GM18867 (cell line): ENCODE measurements at regions not wholly inside any gene's neighbourhood (a gene's known extent, or its start where the extent isn't known, plus 50 kb on each side); places are given as distances from the start of the nearest gene placed in this dataset.

ENCODE experiments used
- ATAC-seq: cut with Tn5 transposase; IDR thresholded peaks from one replicate; pipeline ENCODE4 v1.9.1; 2021; ENCODE audit warnings: mild to moderate bottlenecking, moderate library complexity; ENCODE audit not compliant: unreplicated experiment

DNA sequence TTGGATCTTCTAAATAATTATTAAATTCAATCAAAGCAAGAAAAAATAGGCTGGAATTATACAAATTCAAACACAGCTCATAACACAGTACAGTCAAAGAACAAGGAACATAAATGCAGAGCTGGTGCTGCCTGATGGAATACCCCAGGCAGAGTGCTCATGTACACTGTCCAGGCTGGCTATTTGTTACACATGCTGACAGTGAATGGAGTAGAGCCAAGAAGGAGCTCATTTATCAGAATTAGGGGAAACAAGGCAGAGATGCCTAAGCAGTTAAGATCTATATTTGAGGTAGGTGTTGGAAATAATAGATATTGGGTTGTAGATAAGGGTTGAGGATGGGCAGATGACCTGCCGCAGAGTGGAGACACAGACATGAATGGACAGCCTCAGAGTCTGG lies 788.2 kb upstream of the ARPP21 start:
- ATAC-seq, result no peak

DNA sequence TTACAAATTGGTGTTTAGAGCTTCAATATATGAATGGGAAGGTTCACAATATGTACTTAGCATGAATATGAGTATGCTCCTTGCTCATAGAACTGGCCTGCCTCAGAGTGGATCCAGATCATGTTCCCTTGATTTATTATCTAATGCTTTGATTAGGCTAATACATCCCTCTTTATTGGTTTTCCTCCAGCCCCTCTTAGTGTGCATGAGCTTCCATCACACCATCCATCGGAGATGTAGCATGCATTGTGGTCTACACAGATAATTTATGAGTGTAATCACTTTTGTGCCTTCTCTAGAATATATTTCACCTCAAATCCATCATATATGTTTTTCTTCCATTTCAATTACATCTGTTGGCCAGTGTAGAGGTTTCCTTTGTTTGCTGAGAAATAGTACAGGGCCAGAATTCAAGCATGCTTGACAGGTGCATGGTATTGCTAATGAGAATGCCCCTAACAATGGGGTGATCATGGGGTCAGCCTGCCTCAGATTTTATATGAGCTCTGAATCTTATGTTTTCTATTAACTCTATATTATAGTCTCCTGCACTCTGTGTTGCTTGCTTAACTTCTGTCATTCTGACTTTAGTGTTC lies 786.4 kb upstream of the ARPP21 start:
- ATAC-seq, result no peak

DNA sequence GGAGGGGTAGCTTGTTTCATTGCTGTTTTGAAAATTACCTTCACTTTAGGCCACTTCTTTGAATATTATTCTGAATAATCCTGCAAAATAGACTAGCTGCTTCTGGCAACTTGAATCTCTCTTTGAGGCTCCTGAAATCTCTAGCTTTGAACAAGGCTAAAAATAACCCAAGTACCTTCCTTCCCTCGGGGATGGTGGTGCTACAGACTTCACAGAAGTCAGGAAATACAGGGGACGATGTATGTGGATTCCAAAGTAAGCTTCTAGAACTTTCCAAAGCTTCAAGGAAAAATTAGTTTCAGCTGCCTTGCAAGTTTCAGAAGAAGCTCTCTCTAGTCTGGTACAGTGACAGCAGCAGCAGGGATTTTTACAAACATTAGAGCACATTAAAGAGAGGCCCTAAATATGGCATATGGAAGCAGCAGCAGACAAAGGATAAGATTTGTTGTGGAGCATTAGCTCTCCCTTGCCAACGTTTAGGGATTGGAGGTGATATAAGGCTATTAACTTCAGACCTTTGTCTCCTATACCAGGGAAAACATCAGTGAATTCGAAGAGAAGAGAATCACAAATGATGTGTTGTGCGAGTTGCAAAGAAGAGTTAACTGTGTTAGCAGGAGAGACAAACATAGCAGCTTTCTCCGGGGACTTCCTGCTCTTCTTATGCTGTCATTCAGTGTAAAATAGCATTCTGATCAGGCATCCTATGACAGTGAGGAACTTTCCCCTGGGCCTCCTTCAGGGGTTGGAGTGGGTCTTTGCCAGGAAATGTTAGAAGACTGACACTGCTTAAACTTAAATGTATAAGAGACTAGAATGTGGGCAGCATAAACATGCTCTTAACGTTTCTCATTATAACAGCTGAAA lies 783.0 kb upstream of the ARPP21 start:
- no peak for ATAC-seq

DNA sequence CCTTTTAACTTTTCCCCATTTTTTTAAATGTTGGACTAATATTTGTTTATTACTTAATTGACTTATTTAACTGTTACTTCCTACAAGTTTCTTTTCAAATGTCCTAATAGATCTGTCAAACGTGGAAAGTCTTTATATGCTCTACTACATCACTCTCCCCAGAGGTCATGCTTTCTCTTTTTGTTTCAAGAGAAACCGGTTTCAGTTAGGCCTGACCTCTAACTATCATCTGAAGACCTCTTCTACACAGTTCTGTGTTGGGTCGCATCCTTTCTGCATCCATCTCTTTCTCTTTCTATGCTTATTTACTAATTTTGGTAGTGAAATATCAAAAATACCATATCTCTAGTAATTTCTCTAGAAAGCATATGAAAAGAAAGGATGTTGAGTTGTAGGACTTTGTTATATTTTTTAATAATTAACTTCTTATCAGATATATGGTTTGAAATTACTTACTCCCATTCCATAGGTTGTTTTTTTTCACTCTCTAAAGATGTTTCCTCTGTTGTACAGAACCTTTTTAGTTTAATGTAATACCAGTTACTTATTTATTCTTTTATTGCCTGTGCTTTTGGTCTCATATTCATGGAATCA lies 781.2 kb upstream of the ARPP21 start:
- peak; percentile 80 for ATAC-seq

DNA sequence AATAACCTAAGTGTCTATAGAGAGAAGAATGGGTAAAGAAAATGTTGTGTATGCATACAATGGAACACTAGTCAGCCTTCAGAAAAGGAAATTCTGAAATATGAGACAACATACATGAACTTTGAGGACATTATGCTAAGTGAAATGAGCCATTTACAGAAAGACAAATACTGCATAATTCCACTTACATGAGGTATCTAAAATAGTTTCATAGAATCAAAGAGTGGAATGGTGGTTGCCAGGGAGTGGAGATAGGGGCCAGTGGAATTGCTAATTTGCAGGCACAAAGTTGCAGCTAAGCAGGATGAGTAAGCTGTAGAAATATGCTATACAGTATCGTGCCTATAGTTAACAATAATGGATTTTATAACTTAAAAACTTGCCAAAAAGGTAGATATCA lies 779.6 kb upstream of the ARPP21 start:
- no peak for ATAC-seq

DNA sequence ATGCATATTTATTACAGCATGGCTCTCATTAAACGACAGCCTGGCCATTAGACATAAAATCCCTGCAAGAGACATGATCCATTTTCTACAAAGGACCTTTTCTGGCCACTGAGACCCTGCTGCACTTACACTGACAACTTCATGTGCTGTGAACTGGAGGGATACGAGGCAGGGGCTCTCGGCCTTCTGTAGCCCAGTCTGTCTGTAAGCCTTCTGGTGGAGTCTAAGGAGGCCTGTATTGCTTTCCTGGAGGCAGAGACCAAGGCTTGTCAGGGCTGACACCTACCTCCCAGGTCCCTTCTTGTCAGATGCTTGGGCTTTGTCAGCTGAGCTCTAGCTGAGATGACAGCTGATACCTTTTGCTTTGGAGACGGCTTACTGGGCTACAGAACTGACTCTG lies 776.9 kb upstream of the ARPP21 start:
- no peak for ATAC-seq

DNA sequence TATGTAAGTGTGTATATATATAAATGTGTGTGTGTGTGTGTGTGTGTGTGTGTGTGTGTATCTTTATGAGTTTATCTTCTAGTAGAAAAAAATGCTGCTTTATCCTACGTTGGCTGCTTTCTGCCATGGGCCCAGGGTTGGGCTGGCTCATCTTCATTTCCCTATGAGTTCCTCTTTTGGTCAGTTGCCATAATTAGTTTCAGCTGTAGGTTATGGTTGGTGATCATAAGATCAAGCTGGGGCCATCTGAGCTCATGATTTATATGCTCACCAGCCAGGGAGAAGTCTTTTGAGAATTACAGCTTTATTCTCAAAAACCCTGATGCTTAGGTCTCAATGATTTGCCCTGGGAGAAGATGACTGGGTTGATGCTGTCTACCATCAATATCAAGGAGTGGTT lies 775.8 kb upstream of the ARPP21 start:
- no peak for ATAC-seq

DNA sequence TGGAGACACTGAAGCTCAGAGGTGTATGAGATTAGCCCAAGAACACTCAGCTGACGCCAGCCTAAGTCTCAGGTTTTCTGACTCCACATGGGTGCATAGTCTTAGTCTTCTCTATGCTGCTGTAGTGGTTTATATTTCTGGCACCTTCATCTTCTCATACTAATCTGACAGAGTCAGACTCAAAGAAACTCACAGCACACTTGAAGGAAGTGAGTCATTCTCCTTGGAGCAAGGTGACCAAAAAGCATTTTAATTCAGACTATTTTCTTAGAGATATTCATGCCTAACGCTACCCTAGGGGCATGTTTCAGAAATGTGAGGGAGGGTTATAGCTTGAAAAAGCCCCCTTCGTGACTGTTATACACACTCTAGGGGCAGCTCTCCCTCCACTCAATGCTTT lies 775.3 kb upstream of the ARPP21 start:
- ATAC-seq, result no peak

DNA sequence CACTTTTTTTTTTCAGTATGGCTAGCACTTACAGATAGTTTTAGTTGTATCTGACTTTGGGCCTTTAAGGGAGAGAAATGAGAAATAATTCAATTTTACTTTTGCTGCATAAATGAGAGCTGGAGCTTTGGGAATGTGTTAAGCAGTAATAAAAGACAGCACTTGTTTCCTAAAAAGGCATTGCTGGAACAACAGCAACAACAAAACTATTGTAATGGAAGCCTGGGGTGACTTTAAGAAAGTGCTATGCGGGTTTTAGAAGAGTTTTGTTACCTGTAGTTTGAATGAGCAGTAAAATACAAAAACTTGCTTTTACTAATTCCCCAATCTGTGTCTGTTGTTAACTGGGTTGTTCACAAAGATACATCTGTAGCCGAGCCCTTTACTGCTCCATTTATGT lies 774.0 kb upstream of the ARPP21 start:
- no peak for ATAC-seq

DNA sequence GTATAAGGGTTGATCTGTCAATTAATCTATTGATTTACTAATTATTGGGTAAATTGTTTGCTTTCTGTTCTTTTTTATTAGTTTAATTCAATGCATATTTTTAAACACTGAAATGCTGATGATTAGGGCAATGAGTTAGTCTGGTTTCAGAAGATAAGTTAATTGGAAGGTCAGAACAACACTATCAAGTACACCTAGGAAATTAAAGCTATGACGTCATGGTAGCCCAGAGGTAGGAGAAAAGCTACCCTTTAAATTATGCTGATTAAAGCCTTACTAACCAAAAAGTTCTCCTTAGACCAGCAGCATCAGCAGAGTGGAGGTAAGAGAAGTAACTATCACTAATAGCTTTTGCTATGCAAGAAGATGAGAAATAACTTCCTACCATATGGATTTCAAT lies 770.4 kb upstream of the ARPP21 start:
- no peak for ATAC-seq

DNA sequence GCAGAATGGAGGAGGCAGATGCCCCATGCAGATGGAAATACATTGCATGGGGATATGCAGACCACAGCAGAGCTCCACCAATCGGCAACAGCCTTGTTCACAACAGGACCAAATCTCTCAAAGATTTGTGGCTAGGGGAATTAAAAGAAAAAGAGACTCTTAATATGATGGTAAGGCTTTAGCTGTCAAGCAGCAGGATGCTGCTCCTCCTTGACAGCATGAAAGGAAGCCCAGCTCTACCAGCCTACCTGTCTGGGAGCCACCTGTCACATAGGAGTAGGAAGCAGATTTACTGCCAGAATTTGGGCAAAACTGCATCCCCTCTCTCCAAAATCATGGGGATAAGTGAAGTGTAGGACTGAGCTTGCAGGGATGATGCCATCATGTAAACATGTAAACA lies 769.6 kb upstream of the ARPP21 start:
- no peak for ATAC-seq

DNA sequence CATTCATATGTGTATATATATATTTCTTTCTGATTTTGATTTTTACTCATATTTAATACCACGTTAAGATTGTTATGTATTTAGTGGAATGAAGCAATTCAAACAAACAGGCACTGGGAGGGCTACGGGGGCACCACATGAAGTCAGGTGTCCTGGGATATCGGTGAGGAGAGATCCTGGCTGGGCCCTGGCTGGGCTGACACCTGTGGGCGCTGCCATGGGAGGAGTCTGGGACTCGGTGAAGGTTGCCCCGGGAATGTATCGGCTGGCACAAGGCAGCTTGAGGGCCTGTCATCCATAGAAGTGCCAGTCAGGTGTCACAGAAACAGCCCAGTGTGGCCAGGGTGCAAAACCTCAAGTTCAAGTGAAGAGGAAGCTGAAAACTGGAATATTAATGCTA lies 766.9 kb upstream of the ARPP21 start:
- no peak for ATAC-seq

DNA sequence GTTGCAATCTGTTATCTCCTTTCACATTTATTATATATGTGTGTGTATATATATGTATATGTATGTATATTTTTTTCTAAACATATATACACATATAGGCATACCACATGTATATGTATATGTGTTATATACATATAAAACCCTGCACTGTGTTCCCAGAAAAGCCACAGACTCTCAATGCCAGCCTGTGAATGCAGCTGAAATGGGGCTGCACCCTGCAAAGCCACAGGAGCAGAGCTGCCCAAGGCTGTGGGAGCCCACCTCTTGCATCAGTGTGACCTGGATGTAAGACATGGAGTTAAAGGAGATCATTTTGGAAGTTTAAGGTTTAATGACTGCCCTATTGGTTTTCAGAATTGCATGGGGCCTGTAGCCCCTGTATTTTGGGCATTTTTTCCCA lies 762.3 kb upstream of the ARPP21 start:
- ATAC-seq, result no peak

DNA sequence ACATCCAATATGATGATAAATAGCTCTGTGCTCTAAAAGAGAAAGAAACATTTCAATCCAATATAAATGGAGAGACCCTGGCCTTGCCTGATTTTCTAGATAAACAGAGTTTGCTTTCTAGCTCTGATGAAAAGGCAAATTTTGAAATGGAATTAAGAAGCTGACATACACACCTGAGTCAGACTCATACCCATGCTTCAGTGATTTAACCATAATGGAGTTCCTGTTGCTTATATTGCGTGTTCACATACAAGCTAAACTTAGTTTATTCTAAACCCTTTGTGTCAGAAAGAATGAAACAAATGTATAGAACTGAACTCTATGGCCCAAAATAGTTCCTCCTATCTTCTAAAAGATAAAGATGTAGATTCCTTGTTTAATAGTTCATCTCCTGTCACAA lies 760.8 kb upstream of the ARPP21 start:
- no peak for ATAC-seq

DNA sequence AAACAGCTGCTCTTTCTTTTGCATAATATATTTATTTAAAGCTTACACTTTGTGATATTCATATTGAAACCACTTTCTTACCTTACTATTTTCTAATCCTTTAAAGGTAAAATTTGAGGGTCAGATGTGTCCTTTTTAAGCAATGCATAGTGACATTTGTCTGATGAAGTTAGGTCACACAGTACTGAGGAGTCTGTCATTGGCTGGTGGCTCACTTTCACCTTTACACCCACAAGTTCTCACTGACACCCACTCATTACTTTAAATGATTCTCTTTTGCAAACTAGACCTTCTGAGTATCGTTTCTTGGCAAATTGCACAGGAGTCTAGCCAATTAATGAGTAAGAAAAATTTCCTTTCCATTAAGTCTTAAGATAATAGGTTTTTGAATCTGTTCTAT lies 758.3 kb upstream of the ARPP21 start:
- ATAC-seq, result peak; percentile 54

DNA sequence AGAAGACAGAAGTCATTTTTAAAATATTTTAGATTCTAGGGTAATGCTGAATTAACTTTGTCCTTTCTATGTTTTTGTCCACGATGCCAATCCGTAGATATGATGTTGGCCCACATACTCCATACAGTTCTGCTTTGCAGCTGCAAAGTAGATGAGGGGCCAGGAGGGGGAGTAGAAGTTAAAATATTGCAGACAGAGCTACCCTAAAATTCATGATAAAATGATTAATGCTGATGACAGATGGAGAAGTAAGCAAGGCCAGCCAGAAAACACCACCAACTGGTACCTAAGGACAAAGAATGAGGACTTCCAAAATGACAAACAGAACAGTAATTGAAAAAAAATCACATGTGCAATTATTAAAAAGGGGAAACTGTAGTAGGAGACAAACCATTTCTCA lies 756.6 kb upstream of the ARPP21 start:
- ATAC-seq, result no peak

DNA sequence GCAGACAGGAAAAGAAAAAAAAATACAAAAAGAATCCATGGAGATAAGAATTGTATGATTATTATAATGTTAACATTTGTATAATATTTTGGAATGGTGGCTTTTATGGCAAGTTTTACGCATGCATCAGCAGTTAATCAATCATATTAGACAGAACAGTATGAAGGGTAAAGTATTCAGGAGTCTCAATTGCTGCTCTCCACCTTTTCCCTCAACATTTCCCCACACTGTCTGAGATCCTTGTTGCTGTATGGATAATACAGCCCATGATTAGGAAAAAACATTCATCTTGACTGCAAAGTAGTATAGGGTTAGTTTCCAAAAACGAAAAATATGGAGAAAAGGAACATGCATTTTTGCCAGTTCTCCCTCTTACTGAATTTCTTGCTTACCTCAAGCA lies 755.3 kb upstream of the ARPP21 start:
- no peak for ATAC-seq

DNA sequence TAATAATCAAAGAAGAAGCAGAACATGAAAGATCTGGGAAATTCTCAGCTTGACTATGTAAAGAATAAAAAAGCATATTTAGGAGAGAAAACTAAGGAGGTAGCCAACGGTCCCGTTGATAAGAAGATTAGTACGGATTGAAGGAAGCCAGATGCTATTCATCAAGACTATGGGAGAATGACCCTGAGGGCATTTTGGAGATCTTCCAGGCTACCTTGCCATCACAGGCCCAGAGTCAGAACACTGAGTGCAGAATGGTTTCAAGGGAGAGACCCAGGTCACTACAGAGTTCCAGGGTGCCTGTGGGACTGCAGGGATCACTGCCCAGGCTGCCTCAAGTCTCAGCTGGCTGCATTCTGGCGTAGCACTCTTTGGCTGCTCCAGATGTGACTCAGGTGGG lies 752.9 kb upstream of the ARPP21 start:
- ATAC-seq, result no peak

DNA sequence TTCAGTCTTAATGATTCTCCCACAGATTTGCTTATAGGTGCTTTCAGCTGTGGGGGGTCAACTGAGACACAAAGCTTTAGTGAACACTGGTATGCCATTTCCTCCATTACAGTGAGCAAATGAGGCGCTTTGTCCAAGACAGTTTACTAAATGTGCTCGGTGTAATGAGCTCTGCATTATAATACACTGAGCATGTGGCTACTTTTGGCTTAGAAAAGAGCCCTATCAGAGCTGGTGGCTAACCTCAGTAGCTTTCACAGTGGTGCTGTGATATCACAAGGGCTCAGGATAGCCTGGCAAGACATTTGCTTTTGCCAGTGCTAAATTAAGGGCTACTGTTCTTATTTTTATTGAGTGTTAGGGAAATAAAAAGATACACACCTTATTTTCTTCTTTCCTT lies 749.7 kb upstream of the ARPP21 start:
- no peak for ATAC-seq

DNA sequence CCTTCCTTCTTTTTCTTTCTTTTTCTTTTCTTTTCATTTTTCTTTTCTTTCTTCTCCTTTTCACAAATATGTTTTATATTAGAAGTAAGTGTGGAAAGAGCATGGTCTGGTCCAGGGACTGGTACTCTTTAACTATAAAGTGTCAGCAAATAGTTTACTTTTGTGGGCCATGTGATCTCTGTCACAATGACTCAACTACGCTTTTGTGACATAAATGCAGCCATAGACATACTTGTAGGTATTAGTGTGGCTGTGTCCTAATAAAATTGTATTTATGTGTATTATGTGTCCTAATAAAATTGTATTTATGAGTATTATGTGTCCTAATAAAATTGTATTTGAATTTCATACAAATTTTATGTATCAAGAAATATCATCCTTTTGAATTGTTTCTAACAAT lies 749.1 kb upstream of the ARPP21 start:
- no peak for ATAC-seq

DNA sequence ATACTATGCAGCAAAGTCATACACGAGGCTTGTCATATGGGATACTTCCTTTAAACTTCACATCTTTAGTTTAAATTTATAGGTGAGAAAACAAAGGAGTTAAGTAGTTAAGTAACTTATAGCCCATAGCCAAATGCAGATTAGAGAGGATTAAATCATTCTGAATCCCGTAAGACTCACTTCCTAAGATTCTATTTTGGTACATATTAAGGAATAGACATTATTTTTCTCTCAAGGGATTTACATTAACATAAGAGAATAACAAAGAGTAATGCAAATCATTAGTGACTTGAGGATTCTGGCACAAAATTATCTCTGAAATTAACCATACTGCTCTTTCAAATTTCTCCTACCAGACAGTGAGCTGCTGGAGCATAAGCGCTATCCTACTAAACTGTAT lies 747.4 kb upstream of the ARPP21 start:
- ATAC-seq, result no peak

DNA sequence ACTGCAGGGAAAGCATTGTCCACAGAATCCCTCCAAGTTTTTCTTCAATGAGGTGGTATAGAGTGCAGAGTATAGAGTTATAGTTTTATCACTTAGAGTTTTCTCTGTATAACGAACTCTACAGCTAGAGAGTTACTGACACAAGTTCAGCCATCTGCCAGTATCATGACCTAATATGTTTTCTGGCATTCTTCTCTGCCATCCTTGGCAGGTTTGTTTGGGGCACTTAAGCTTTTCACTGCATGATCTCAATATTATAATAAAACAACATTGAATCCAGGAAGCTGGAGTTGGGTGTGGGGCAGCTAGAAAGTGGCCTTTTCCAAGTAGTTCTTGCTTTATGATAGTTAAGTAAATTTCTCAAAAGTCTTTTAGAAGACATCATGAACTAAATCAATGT lies 743.5 kb upstream of the ARPP21 start:
- ATAC-seq, result no peak
